OCI-LY1 (cell line): ENCODE measurements at regions not wholly inside any gene's neighbourhood (a gene's known extent, or its start where the extent isn't known, plus 50 kb on each side); places are given as distances from the start of the nearest gene placed in this dataset.

Source experiments
- EZH2 ChIP-seq: fragments of 200-600 bp; sonication (generic), shearing (Covaris generic); IDR thresholded peaks from 2 replicates; pipeline ENCODE4 v1.8.0; 2017; ENCODE audit warnings: borderline replicate concordance, mixed run types, mild to moderate bottlenecking, antibody characterized with exemption, low read length, moderate library complexity, mixed read lengths
- TF ChIP-seq, protein P1 (sequence below): fragments of 200-600 bp; sonication (generic), shearing (Covaris generic); IDR thresholded peaks from 2 replicates; pipeline ENCODE4 v1.5.1; 2017; ENCODE audit warnings: mild to moderate bottlenecking, antibody characterized with exemption, low read length, moderate library complexity, mixed read lengths

DNA sequence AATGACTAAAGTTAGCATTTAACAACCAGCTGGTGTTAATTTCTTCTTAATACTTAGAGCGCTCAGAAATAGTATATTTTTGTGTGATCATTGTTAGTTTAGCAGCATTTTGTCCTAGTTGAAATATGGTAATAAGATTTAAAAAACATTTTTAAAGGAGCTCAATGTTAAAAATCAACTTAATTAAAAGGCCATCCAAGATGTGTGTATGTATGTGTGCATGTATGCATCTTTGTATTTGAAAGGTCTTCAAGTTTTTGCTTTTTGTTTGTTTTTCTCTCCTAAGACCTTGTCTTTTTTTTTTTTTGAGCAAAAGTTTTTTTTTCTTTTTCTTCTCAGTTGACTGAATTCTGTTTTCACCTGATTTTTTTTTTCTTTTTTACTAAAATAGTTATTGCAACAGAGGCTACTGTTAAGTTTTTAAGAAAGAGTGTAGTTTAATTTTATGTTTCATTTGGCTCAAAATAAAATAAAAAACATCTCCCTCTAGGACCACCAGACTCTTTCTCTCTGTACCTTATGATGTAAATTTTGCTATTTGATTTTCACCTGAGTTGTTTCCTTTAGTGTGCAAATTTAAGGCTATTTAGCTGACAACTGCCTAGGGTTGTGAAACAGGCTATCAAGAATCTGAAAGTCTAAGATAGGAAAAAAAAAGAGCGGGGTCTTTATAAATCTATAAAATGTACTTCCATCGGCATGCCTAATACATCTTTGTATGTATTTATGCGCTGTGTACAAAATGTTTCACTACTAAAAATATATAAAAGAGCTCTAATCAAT lies 76.4 kb upstream of the C1GALT1 start:
- TF ChIP-seq, protein P1, sequence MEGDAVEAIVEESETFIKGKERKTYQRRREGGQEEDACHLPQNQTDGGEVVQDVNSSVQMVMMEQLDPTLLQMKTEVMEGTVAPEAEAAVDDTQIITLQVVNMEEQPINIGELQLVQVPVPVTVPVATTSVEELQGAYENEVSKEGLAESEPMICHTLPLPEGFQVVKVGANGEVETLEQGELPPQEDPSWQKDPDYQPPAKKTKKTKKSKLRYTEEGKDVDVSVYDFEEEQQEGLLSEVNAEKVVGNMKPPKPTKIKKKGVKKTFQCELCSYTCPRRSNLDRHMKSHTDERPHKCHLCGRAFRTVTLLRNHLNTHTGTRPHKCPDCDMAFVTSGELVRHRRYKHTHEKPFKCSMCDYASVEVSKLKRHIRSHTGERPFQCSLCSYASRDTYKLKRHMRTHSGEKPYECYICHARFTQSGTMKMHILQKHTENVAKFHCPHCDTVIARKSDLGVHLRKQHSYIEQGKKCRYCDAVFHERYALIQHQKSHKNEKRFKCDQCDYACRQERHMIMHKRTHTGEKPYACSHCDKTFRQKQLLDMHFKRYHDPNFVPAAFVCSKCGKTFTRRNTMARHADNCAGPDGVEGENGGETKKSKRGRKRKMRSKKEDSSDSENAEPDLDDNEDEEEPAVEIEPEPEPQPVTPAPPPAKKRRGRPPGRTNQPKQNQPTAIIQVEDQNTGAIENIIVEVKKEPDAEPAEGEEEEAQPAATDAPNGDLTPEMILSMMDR = no peak
- no peak for TF ChIP-seq EZH2
